ENCODE measurements at regions not wholly inside any gene's neighbourhood (a gene's known extent, or its start where the extent isn't known, plus 50 kb on each side); places are given as distances from the start of the nearest gene placed in this dataset.

GRCh38 chr2:234414596-234414995 lies 82.3 kb downstream of the ARL4C start:
- TF ChIP-seq CTCF (IDR thresholded peaks at IDR 0.05) = no peak
- Histone ChIP-seq H3K4me3 (no peak overlapping the region), H3K27me3 (no peaks in the 10 kb centered on the region), H3K4me1 (no peaks in the 10 kb centered on the region), H3K27ac (no peak overlapping the region), H3K36me3 (no peaks in the 10 kb centered on the region), H3K9me3 (no peaks in the 10 kb centered on the region)
- no peak for DNase-seq (ENCODE audit: low spot score)

DNA sequence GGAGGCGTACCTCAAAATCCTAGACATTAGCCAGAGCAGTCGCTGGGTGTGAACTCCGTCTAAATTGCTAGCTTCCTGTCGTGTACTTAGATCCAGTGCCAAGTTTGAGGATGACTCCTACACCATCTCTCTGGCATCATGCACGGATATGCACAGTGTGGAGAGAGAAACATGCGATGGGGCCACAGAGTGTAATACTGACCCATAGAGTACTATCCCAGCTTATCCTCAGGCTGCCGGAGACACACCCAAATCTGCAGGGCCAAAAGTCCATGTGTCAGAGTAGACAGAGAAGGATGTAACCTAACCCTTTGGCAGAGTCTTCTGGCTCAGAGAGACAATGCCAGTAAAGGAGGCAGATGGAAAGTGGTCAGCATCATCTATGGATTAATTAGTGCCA lies 84.2 kb downstream of the ARL4C start:
- DNase-seq (ENCODE audit: low spot score) = no peak
- H3K36me3 ChIP-seq = no peaks in the 10 kb centered on the region

GRCh38 chr2:234411793-234412192 lies 85.1 kb downstream of the ARL4C start:
- DNase-seq (ENCODE audit: low spot score) = no peak
- Histone ChIP-seq H3K4me3 (no peak overlapping the region), H3K36me3 (no peaks in the 10 kb centered on the region), H3K9me3 (no peaks in the 10 kb centered on the region), H3K27ac (no peak overlapping the region), H3K27me3 (no peaks in the 10 kb centered on the region), H3K4me1 (no peaks in the 10 kb centered on the region)
- TF ChIP-seq CTCF (IDR thresholded peaks at IDR 0.05) = no peak

More for the DNA sequence above, 84.2 kb downstream of the ARL4C start:
- TF ChIP-seq CTCF (IDR thresholded peaks at IDR 0.05) = no peak
- Histone ChIP-seq H3K27ac (no peak overlapping the region), H3K4me1 (no peaks in the 10 kb centered on the region), H3K27me3 (no peaks in the 10 kb centered on the region), H3K9me3 (no peaks in the 10 kb centered on the region), H3K4me3 (no peak overlapping the region)

DNA sequence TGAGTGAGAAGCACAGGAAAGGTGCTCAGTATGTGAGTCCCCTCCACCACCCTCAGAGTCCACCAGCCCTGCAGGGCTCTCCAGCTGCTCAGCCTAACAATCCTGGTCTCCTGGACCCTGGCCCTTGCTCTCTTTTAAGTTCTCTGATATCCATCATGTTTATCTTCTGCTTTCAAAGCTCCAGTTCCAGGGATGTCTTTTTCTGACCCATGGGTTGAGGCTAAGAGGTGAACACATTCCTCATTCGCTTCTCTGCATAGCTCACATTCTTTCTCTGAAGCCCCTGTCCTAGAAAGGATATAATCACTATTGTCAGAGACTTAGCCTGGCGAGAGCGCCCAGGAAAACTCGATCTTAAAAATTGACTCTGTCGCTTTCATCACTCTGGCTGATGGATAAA lies 86.4 kb downstream of the ARL4C start:
- Histone ChIP-seq H3K4me3 (no peak overlapping the region), H3K27ac (no peak overlapping the region), H3K9me3 (no peaks in the 10 kb centered on the region), H3K36me3 (no peaks in the 10 kb centered on the region), H3K4me1 (no peaks in the 10 kb centered on the region), H3K27me3 (no peaks in the 10 kb centered on the region)
- TF ChIP-seq CTCF (IDR thresholded peaks at IDR 0.05) = no peak
- DNase-seq (ENCODE audit: low spot score) = no peak

DNA sequence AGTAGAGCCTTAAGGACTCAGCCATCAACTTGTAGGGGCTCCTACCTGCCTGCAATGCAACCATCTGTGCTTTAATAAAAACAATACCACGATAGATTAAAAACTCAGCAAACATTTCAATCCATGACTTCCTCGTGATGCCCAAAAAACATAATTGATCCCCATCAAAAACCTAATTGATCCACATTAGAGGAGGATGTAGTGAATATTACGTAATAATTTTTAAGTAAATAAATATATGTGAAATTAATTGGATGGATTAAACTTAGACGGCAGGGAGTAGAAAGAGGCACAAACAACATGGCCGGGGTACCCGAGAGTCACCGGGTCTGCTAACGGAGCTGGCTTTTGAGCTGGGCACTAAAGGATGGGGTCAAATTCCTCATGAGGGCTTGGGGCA lies 87.3 kb downstream of the ARL4C start:
- Histone ChIP-seq H3K36me3 (no peaks in the 10 kb centered on the region), H3K4me1 (no peaks in the 10 kb centered on the region), H3K27me3 (no peaks in the 10 kb centered on the region), H3K27ac (no peak overlapping the region), H3K4me3 (no peak overlapping the region), H3K9me3 (no peaks in the 10 kb centered on the region)
- no peak for DNase-seq (ENCODE audit: low spot score)
- TF ChIP-seq CTCF (IDR thresholded peaks at IDR 0.05) = no peak

DNA sequence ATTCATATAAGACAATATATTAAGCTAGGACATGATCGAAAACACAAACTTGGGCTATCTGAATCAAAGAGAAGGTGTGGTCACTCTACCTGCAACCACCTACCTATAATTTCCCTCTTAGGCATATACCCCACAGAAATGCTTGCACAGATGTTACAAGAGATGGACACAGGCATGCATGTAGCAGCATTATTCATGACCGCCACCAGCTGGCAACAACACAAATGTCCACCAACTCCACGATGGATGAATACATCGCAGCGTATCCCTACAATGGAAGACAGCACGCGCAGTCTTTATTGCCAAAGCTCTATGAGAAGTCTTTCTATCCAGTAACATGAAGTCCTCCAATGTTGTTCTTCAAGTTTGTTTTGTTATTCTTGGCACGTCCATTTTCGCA lies 90.8 kb downstream of the ARL4C start:
- Histone ChIP-seq H3K4me1 (no peaks in the 10 kb centered on the region), H3K9me3 (no peaks in the 10 kb centered on the region), H3K27ac (no peak overlapping the region), H3K4me3 (no peak overlapping the region), H3K27me3 (no peaks in the 10 kb centered on the region), H3K36me3 (no peaks in the 10 kb centered on the region)
- DNase-seq (ENCODE audit: low spot score) = no peak
- TF ChIP-seq CTCF (IDR thresholded peaks at IDR 0.05) = no peak

Data from right atrium auricular region (tissue), 2 donors.